Myocyte (in vitro differentiated cells): ENCODE measurements at regions not wholly inside any gene's neighbourhood (a gene's known extent, or its start where the extent isn't known, plus 50 kb on each side); places are given as distances from the start of the nearest gene placed in this dataset.
A peak's percentile ranks its signal among the peaks of the same experiment; 100 is the strongest.

Experiments
- DNase-seq: peaks from one replicate; pipeline ENCODE4 v3.0.0-alpha.2; 2012; ENCODE audit warnings: low read depth
- microRNA-seq: library from miRNA; unstranded; fragments of <30 nt; microRNA quantifications from one replicate; pipeline ENCODE4, GENCODE V29; 2016

- peak; percentile 70 for DNase-seq
These were observed 62.3 kb upstream of the SLCO4A1 start for GRCh38 chr20:62580052-62580451.

- DNase-seq: peak; percentile 69
These were observed 61.6 kb upstream of the SLCO4A1 start for GRCh38 chr20:62580733-62581132.

- DNase-seq: peak; percentile 13
These were observed 61.0 kb upstream of the SLCO4A1 start for GRCh38 chr20:62581308-62581707.

GRCh38 chr20:62581806-62582205 lies 60.5 kb upstream of the SLCO4A1 start:
- DNase-seq: peak; percentile 48

- peak; percentile 83 for DNase-seq
These were observed 58.8 kb upstream of the SLCO4A1 start for GRCh38 chr20:62583424-62583920.

GRCh38 chr20:62584671-62585460 lies 57.4 kb upstream of the SLCO4A1 start:
- DNase-seq: peak; percentile 66

GRCh38 chr20:62585461-62585970 lies 56.8 kb upstream of the SLCO4A1 start:
- DNase-seq: peak; percentile 7

- peak; percentile 57 for DNase-seq
These were observed 55.5 kb upstream of the SLCO4A1 start for GRCh38 chr20:62586799-62587198.

- DNase-seq: peak; percentile 57
These were observed 54.4 kb upstream of the SLCO4A1 start for GRCh38 chr20:62587757-62588402.

GRCh38 chr20:62588458-62589149 lies 53.7 kb upstream of the SLCO4A1 start:
- DNase-seq: peak; percentile 60

- DNase-seq: no peak
These were observed 53.2 kb upstream of the SLCO4A1 start for GRCh38 chr20:62589150-62589498.

GRCh38 chr20:62589720-62590119 lies 52.6 kb upstream of the SLCO4A1 start:
- DNase-seq: peak; percentile 8

GRCh38 chr20:62590309-62591121 lies 51.8 kb upstream of the SLCO4A1 start:
- DNase-seq: peak; percentile 83

- DNase-seq: peak; percentile 8
These were observed 51.2 kb upstream of the SLCO4A1 start for GRCh38 chr20:62591122-62591468.

GRCh38 chr20:62591591-62591990 lies 50.7 kb upstream of the SLCO4A1 start:
- no peak for DNase-seq

Small RNA genes in the stretch of these regions (microRNA-seq; reads per million reads assigned to microRNA genes)
- gene MIR1-1 (33.6 reads per million, percentile 43 among the genes with 10 or more reads in this experiment), gene MIR133A2 (1.1 reads per million)
